WTC11 (cell line): ENCODE measurements at regions not wholly inside any gene's neighbourhood (a gene's known extent, or its start where the extent isn't known, plus 50 kb on each side); places are given as distances from the start of the nearest gene placed in this dataset.

Experiments
- CREM ChIP-seq: sonication (generic); formaldehyde crosslinking; IDR thresholded peaks from 2 replicates; pipeline ENCODE4 v1.8.1; 2022; ENCODE audit warnings: mild to moderate bottlenecking, missing genetic modification reagents, moderate library complexity
- FOXJ3 ChIP-seq: sonication (generic); formaldehyde crosslinking; IDR thresholded peaks from 2 replicates; pipeline ENCODE4 v1.9.0; 2021; ENCODE audit warnings: missing genetic modification reagents, mild to moderate bottlenecking, borderline replicate concordance
- JUN ChIP-seq: sonication (generic); formaldehyde crosslinking; IDR thresholded peaks from 2 replicates; pipeline ENCODE4 v1.8.0; 2023; ENCODE audit warnings: mild to moderate bottlenecking, missing genetic modification reagents
- KAT7 ChIP-seq: sonication (generic); formaldehyde crosslinking; IDR thresholded peaks from 2 replicates; pipeline ENCODE4 v1.8.1; 2023; ENCODE audit warnings: missing genetic modification reagents, mild to moderate bottlenecking, borderline replicate concordance
- TF ChIP-seq, protein P1 (sequence below): sonication (generic); formaldehyde crosslinking; IDR thresholded peaks from 2 replicates; pipeline ENCODE4 v1.8.0; 2022; ENCODE audit warnings: mild to moderate bottlenecking, missing genetic modification reagents
- TF ChIP-seq, protein P2 (sequence below): sonication (generic); formaldehyde crosslinking; conservative IDR thresholded peaks from 2 replicates; pipeline ENCODE4 v1.8.1; 2022; ENCODE audit warnings: mild to moderate bottlenecking, missing genetic modification reagents
- TF ChIP-seq, protein P3 (sequence below): sonication (generic); formaldehyde crosslinking; IDR thresholded peaks from 2 replicates; pipeline ENCODE4 v1.8.1; 2023; ENCODE audit warnings: mild to moderate bottlenecking, missing genetic modification reagents, moderate library complexity
- TF ChIP-seq, protein P4 (sequence below): sonication (generic); formaldehyde crosslinking; IDR thresholded peaks from 2 replicates; pipeline ENCODE4 v1.8.0; 2022; ENCODE audit warnings: mild to moderate bottlenecking, missing genetic modification reagents
- TF ChIP-seq, protein P5 (sequence below): fragments of 200-600 bp; IDR thresholded peaks from 2 replicates; pipeline ENCODE4 v1.8.0; 2022; ENCODE audit warnings: antibody characterized with exemption
- TF ChIP-seq, protein P6 (sequence below): sonication (generic); formaldehyde crosslinking; IDR thresholded peaks from 2 replicates; pipeline ENCODE4 v1.8.0; 2022; ENCODE audit warnings: mild to moderate bottlenecking, missing genetic modification reagents

DNA sequence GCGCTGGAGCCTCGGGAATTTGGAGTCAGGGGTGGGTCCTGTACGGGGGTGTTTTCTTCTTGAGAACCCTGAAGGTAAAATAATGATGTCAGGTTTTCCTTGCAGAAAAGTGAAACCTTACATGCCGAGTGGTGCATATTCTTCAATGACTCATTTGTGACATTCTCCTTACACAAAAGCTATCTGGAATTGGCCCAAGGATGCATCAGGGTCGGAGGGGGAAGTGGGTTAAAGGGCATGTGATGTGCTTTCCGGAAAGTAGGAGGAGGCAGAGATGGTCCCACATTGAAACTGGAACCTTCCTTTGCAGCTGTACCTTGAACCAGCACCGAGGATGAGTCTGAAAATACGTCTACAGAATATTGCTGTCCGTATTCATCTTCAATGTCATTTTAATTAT is 411.2 kb upstream of the IRX4 start:
- TF ChIP-seq FOXJ3 (CRISPR knock-in tag), result no peak
- TF ChIP-seq, protein P1, sequence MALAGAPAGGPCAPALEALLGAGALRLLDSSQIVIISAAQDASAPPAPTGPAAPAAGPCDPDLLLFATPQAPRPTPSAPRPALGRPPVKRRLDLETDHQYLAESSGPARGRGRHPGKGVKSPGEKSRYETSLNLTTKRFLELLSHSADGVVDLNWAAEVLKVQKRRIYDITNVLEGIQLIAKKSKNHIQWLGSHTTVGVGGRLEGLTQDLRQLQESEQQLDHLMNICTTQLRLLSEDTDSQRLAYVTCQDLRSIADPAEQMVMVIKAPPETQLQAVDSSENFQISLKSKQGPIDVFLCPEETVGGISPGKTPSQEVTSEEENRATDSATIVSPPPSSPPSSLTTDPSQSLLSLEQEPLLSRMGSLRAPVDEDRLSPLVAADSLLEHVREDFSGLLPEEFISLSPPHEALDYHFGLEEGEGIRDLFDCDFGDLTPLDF (CRISPR knock-in tag), result no peak
- TF ChIP-seq, protein P2, sequence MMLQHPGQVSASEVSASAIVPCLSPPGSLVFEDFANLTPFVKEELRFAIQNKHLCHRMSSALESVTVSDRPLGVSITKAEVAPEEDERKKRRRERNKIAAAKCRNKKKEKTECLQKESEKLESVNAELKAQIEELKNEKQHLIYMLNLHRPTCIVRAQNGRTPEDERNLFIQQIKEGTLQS (CRISPR knock-in tag), result no peak
- TF ChIP-seq, protein P3, sequence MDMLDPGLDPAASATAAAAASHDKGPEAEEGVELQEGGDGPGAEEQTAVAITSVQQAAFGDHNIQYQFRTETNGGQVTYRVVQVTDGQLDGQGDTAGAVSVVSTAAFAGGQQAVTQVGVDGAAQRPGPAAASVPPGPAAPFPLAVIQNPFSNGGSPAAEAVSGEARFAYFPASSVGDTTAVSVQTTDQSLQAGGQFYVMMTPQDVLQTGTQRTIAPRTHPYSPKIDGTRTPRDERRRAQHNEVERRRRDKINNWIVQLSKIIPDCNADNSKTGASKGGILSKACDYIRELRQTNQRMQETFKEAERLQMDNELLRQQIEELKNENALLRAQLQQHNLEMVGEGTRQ (CRISPR knock-in tag), result no peak
- TF ChIP-seq, protein P4, sequence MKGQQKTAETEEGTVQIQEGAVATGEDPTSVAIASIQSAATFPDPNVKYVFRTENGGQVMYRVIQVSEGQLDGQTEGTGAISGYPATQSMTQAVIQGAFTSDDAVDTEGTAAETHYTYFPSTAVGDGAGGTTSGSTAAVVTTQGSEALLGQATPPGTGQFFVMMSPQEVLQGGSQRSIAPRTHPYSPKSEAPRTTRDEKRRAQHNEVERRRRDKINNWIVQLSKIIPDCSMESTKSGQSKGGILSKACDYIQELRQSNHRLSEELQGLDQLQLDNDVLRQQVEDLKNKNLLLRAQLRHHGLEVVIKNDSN, result no peak
- TF ChIP-seq, protein P5, sequence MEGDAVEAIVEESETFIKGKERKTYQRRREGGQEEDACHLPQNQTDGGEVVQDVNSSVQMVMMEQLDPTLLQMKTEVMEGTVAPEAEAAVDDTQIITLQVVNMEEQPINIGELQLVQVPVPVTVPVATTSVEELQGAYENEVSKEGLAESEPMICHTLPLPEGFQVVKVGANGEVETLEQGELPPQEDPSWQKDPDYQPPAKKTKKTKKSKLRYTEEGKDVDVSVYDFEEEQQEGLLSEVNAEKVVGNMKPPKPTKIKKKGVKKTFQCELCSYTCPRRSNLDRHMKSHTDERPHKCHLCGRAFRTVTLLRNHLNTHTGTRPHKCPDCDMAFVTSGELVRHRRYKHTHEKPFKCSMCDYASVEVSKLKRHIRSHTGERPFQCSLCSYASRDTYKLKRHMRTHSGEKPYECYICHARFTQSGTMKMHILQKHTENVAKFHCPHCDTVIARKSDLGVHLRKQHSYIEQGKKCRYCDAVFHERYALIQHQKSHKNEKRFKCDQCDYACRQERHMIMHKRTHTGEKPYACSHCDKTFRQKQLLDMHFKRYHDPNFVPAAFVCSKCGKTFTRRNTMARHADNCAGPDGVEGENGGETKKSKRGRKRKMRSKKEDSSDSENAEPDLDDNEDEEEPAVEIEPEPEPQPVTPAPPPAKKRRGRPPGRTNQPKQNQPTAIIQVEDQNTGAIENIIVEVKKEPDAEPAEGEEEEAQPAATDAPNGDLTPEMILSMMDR, result no peak
- no peak for TF ChIP-seq KAT7
- TF ChIP-seq JUN (CRISPR knock-in tag), result no peak
- TF ChIP-seq, protein P6, sequence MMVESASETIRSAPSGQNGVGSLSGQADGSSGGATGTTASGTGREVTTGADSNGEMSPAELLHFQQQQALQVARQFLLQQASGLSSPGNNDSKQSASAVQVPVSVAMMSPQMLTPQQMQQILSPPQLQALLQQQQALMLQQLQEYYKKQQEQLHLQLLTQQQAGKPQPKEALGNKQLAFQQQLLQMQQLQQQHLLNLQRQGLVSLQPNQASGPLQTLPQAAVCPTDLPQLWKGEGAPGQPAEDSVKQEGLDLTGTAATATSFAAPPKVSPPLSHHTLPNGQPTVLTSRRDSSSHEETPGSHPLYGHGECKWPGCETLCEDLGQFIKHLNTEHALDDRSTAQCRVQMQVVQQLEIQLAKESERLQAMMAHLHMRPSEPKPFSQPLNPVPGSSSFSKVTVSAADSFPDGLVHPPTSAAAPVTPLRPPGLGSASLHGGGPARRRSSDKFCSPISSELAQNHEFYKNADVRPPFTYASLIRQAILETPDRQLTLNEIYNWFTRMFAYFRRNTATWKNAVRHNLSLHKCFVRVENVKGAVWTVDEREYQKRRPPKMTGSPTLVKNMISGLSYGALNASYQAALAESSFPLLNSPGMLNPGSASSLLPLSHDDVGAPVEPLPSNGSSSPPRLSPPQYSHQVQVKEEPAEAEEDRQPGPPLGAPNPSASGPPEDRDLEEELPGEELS (CRISPR knock-in tag), result no peak
- no peak for TF ChIP-seq CREM (CRISPR knock-in tag)
